ENCODE measurements at regions not wholly inside any gene's neighbourhood (a gene's known extent, or its start where the extent isn't known, plus 50 kb on each side); places are given as distances from the start of the nearest gene placed in this dataset.

DNA sequence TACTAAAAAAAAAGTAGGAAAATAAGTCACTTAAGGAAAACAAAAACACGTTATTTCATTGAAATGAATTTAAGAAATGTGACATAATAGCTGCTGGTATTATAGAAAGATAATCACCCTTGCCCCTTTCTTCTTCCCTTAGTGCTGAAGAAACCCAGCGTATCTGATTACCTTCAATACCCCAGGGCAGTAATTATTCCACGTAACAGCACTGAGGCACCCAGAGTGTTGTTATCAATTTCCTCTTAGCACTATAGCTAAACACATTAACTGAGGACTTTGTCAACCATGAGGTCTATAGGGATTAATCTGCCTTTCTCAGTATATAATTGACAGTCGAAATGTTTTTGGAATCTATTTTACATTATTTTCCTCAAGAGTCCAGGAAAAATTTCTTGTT lies 180.0 kb upstream of the NXPH2 start:
- H3K79me2 ChIP-seq (ENCODE audit: control insufficient read depth, insufficient read depth, low read length) = no peaks in the 10 kb centered on the region
- dilution Hi-C loops (cut with MboI; ENCODE audit: extremely low pct_ligation_motif_present, low sequenced_read_pairs) = no loop called here
- H4K20me1 ChIP-seq (ENCODE audit: control insufficient read depth, extremely low read depth, insufficient read depth, low read length) = no peaks in the 10 kb centered on the region
- DNase-seq (ENCODE audit: low read depth, low spot score) (no peak), FAIRE-seq (no peak)
- no peak for TF ChIP-seq EZH2 (IDR thresholded peaks at IDR 0.05; ENCODE audit: low read length)
- TF ChIP-seq, protein P1, sequence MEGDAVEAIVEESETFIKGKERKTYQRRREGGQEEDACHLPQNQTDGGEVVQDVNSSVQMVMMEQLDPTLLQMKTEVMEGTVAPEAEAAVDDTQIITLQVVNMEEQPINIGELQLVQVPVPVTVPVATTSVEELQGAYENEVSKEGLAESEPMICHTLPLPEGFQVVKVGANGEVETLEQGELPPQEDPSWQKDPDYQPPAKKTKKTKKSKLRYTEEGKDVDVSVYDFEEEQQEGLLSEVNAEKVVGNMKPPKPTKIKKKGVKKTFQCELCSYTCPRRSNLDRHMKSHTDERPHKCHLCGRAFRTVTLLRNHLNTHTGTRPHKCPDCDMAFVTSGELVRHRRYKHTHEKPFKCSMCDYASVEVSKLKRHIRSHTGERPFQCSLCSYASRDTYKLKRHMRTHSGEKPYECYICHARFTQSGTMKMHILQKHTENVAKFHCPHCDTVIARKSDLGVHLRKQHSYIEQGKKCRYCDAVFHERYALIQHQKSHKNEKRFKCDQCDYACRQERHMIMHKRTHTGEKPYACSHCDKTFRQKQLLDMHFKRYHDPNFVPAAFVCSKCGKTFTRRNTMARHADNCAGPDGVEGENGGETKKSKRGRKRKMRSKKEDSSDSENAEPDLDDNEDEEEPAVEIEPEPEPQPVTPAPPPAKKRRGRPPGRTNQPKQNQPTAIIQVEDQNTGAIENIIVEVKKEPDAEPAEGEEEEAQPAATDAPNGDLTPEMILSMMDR (optimal IDR thresholded peaks at IDR 0.05 in 1 of 3, IDR thresholded peaks at IDR 0.05 in 1 of 3, conservative IDR thresholded peaks at IDR 0.05 in 1 of 3; ENCODE audit: extremely low read depth in 1 of 3, insufficient read depth in 2 of 3, low read length in 3 of 3) = no peak
- H3K9me1 ChIP-seq (ENCODE audit: control insufficient read depth, extremely low read depth, insufficient read depth, low read length) = no peaks in the 10 kb centered on the region
- no peak overlapping the region for H3K4me3 ChIP-seq (ENCODE audit: control insufficient read depth in 2 of 3, extremely low read depth in 1 of 3, insufficient read depth in 2 of 3, low read depth in 1 of 3, low read length in 3 of 3)
- H2AFZ ChIP-seq (ENCODE audit: control insufficient read depth, low read length) = peak overlapping the region; percentile 16
- no peak overlapping the region for H3K27ac ChIP-seq (ENCODE audit: control insufficient read depth, insufficient read depth, low read length)
- no peak overlapping the region for H3K4me2 ChIP-seq (ENCODE audit: control insufficient read depth, extremely low read depth, insufficient read depth, low read depth, low read length)
- H3K9ac ChIP-seq (ENCODE audit: control insufficient read depth, extremely low read depth, insufficient read depth, low read length) = no peak overlapping the region
- H3K4me1 ChIP-seq (ENCODE audit: control insufficient read depth, extremely low read depth, insufficient read depth, low read length) = peaks cover 5% of the 10 kb centered on the region
- no peaks in the 10 kb centered on the region for H3K9me3 ChIP-seq (ENCODE audit: control insufficient read depth, low read depth, low read length)
- no peaks in the 10 kb centered on the region for H3K27me3 ChIP-seq (ENCODE audit: control insufficient read depth, extremely low read depth, insufficient read depth, low read length)
- no peaks in the 10 kb centered on the region for H3K36me3 ChIP-seq (ENCODE audit: control insufficient read depth in 2 of 2, extremely low read depth in 1 of 2, insufficient read depth in 2 of 2, low read length in 2 of 2)

DNA sequence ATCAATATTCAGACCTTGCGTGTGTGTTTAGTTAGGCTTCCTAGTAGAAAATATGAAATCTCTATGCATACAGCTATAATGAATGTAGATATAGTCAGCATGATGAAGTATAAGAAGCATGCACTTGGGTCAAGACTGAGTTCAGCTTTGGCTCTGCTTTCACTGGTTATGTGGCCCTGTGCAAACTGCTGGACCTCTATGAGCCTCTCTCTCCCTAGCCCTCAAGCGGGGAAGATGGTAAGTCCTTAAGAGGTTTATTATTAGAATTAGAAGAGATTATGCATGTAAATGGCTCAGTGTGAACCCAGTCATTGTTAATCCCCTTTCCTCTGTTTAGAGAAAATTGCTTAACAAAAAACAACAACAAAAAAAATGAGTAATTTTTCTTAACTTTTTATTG lies 178.8 kb upstream of the NXPH2 start:
- dilution Hi-C loops (cut with MboI; ENCODE audit: extremely low pct_ligation_motif_present, low sequenced_read_pairs) = no loop called here
- Histone ChIP-seq H3K4me3 (ENCODE audit: control insufficient read depth in 2 of 3, extremely low read depth in 1 of 3, insufficient read depth in 2 of 3, low read depth in 1 of 3, low read length in 3 of 3) (no peak overlapping the region), H3K27ac (ENCODE audit: control insufficient read depth, insufficient read depth, low read length) (no peak overlapping the region), H3K4me1 (ENCODE audit: control insufficient read depth, extremely low read depth, insufficient read depth, low read length) (peaks cover 5% of the 10 kb centered on the region), H3K9ac (ENCODE audit: control insufficient read depth, extremely low read depth, insufficient read depth, low read length) (no peak overlapping the region), H3K27me3 (ENCODE audit: control insufficient read depth, extremely low read depth, insufficient read depth, low read length) (no peaks in the 10 kb centered on the region), H2AFZ (ENCODE audit: control insufficient read depth, low read length) (no peak overlapping the region), H3K4me2 (ENCODE audit: control insufficient read depth, extremely low read depth, insufficient read depth, low read depth, low read length) (no peak overlapping the region), H3K9me3 (ENCODE audit: control insufficient read depth, low read depth, low read length) (peaks cover 3% of the 10 kb centered on the region), H3K9me1 (ENCODE audit: control insufficient read depth, extremely low read depth, insufficient read depth, low read length) (no peaks in the 10 kb centered on the region), H3K36me3 (ENCODE audit: control insufficient read depth in 2 of 2, extremely low read depth in 1 of 2, insufficient read depth in 2 of 2, low read length in 2 of 2) (no peaks in the 10 kb centered on the region), H3K79me2 (ENCODE audit: control insufficient read depth, insufficient read depth, low read length) (no peaks in the 10 kb centered on the region), H4K20me1 (ENCODE audit: control insufficient read depth, extremely low read depth, insufficient read depth, low read length) (no peaks in the 10 kb centered on the region)
- DNase-seq (ENCODE audit: low read depth, low spot score) = no peak
- FAIRE-seq = no peak
- TF ChIP-seq EZH2 (IDR thresholded peaks at IDR 0.05; ENCODE audit: low read length) = no peak
- TF ChIP-seq, protein P1 (optimal IDR thresholded peaks at IDR 0.05 in 1 of 3, IDR thresholded peaks at IDR 0.05 in 1 of 3, conservative IDR thresholded peaks at IDR 0.05 in 1 of 3; ENCODE audit: extremely low read depth in 1 of 3, insufficient read depth in 2 of 3, low read length in 3 of 3) = no peak
